HepG2 (cell line): ENCODE measurements at regions not wholly inside any gene's neighbourhood (a gene's known extent, or its start where the extent isn't known, plus 50 kb on each side); places are given as distances from the start of the nearest gene placed in this dataset.

Experiments
- CTCF ChIP-seq: sonication (generic); formaldehyde crosslinking; IDR thresholded peaks from 2 replicates; pipeline ENCODE4 v1.5.0; 2020; ENCODE audit warnings: mild to moderate bottlenecking, missing genetic modification reagents, moderate library complexity
- ELF4 ChIP-seq: sonication (generic); formaldehyde crosslinking; IDR thresholded peaks from 2 replicates; pipeline ENCODE4 v1.5.0; 2020; ENCODE audit warnings: missing genetic modification reagents, mild to moderate bottlenecking, moderate library complexity, borderline replicate concordance
- GFI1 ChIP-seq: sonication (generic); formaldehyde crosslinking; IDR thresholded peaks from 2 replicates; pipeline ENCODE4 v1.5.0; 2020; ENCODE audit warnings: missing genetic modification reagents, mild to moderate bottlenecking, borderline replicate concordance
- HCFC1 ChIP-seq: fragments of 150-350 bp; IDR thresholded peaks from 2 replicates; pipeline ENCODE4 v1.6.1; 2014; ENCODE audit warnings: low read depth, low read length
- NBN ChIP-seq: fragments of 450-650 bp; conservative IDR thresholded peaks from 2 replicates; pipeline ENCODE4 v1.6.1; 2017
- SP1 ChIP-seq, 2 experiments: fragments of 450-650 bp in 1 of 2; sonication (generic) in 1 of 2; formaldehyde crosslinking in 1 of 2; IDR thresholded peaks; 2 replicates each; pipeline versions ENCODE4 v1.4.0 to v1.6.1; 2016 to 2020; ENCODE audit warnings: missing genetic modification reagents in 1 of 2
- ZBTB7A ChIP-seq: sonication (generic); formaldehyde crosslinking; IDR thresholded peaks from 2 replicates; pipeline ENCODE4 v1.8.0; 2022; ENCODE audit warnings: mild to moderate bottlenecking, missing genetic modification reagents
- ZNF431 ChIP-seq: sonication (generic); formaldehyde crosslinking; IDR thresholded peaks from 2 replicates; pipeline ENCODE4 v1.9.0; 2022; ENCODE audit warnings: missing genetic modification reagents, low read depth, mild to moderate bottlenecking, borderline replicate concordance
- ZNF501 ChIP-seq: sonication (generic); formaldehyde crosslinking; IDR thresholded peaks from 2 replicates; pipeline ENCODE4 v1.5.1; 2020; ENCODE audit warnings: mild to moderate bottlenecking, moderate library complexity, missing genetic modification reagents
- ZNF790 ChIP-seq: sonication (generic); formaldehyde crosslinking; IDR thresholded peaks from 2 replicates; pipeline ENCODE4 v1.8.0; 2022; ENCODE audit warnings: missing genetic modification reagents, mild to moderate bottlenecking, borderline replicate concordance
- ZUFSP ChIP-seq: sonication (generic); formaldehyde crosslinking; IDR thresholded peaks from 2 replicates; pipeline ENCODE4 v1.9.0; 2021; ENCODE audit warnings: missing genetic modification reagents, mild to moderate bottlenecking, borderline replicate concordance

- TF ChIP-seq GFI1 = no peak
- no peak for TF ChIP-seq ZNF501
- TF ChIP-seq CTCF = no peak
- no peak for TF ChIP-seq ELF4 (CRISPR knock-in tag)
- no peak for TF ChIP-seq HCFC1
- no peak for TF ChIP-seq ZNF431 (CRISPR knock-in tag)
- no peak for TF ChIP-seq NBN
- TF ChIP-seq ZBTB7A (CRISPR knock-in tag) = no peak
- TF ChIP-seq SP1 (IDR thresholded peaks at IDR 0.05) = no peak
- no peak for TF ChIP-seq SP1 (CRISPR knock-in tag; IDR thresholded peaks at IDR 0.05)
- no peak for TF ChIP-seq ZUFSP (CRISPR knock-in tag)
- TF ChIP-seq ZNF790 (CRISPR knock-in tag) = no peak
Measured at GRCh38 chr16:86962259-86962658, 354.9 kb downstream of the C16orf95 start.
